Activated CD4-positive, alpha-beta T cell treated with anti-CD3 and anti-CD28 coated beads for 36 hours (primary cell): ENCODE measurements at regions not wholly inside any gene's neighbourhood (a gene's known extent, or its start where the extent isn't known, plus 50 kb on each side); places are given as distances from the start of the nearest gene placed in this dataset.

Experiments
- ATAC-seq: fragments of 200-7000 bp; cut with Tn5 transposase; one replicate; pipeline ENCODE4 v1.10.0; 2021; ENCODE audit warnings: mild to moderate bottlenecking, moderate library complexity
- CTCF ChIA-PET: fragments of 350-600 bp; sonication (Branson Sonifier 250); formaldehyde crosslinking; loops from one replicate; lab custom pipeline; 2021; ENCODE audit warnings: antibody characterized with exemption; lab: Charles Lee
- POLR2A ChIA-PET: fragments of 350-600 bp; sonication (Branson Sonifier 250); formaldehyde crosslinking; loops from one replicate; lab custom pipeline; 2021; ENCODE audit warnings: antibody characterized with exemption, inconsistent platforms; lab: Charles Lee
- DNase-seq: peaks from one replicate; pipeline ENCODE4 v3.0.0-alpha.2; 2020
- H3K27ac Mint-ChIP-seq: one replicate; pipeline ENCODE4 v1.8.0; 2021; ENCODE audit warnings: mixed read lengths
- H3K27me3 Mint-ChIP-seq: one replicate; pipeline ENCODE4 v1.8.0; 2021; ENCODE audit warnings: mixed read lengths
- H3K36me3 Mint-ChIP-seq: one replicate; pipeline ENCODE4 v1.8.0; 2021; ENCODE audit warnings: low read depth, mixed read lengths
- H3K4me1 Mint-ChIP-seq: one replicate; pipeline ENCODE4 v1.8.0; 2021; ENCODE audit warnings: mixed read lengths
- H3K4me3 Mint-ChIP-seq: one replicate; pipeline ENCODE4 v1.8.0; 2021; ENCODE audit warnings: mild to moderate bottlenecking, moderate library complexity, mixed read lengths
- H3K9me3 Mint-ChIP-seq: one replicate; pipeline ENCODE4 v1.8.0; 2021; ENCODE audit warnings: low read depth, mixed read lengths
- intact Hi-C, 2 experiments: fragments of 100-400 bp; cut with DNase I in 1 of 2; cut with micrococcal nuclease in 1 of 2; formaldehyde crosslinking; loops; one replicate each; pipeline versions ENCODE4 v1.14.2 to v1.15.1; 2022 to 2024; cut with DNase I, micrococcal nuclease

GRCh38 chr12:125280482-125281377 lies 215.5 kb downstream of the AACS start:
- ATAC-seq: no peak
- no peak overlapping the region for H3K4me3 Mint-ChIP-seq
- ChIA-PET POLR2A (no interaction called here), CTCF (no interaction called here)
- H3K27ac Mint-ChIP-seq: no peak overlapping the region
- H3K9me3 Mint-ChIP-seq: no peaks in the 10 kb centered on the region
- peaks cover 16% of the 10 kb centered on the region for H3K27me3 Mint-ChIP-seq
- no peaks in the 10 kb centered on the region for H3K36me3 Mint-ChIP-seq
- DNase-seq: no peak
- intact Hi-C loops: no loop called here
- no peaks in the 10 kb centered on the region for H3K4me1 Mint-ChIP-seq

- DNase-seq: no peak
- CTCF ChIA-PET: interaction anchor here (0.6 to 0.7 kb wide), 2 partner anchors 1051 to 1068 kb away, joined by 3 to 4 read pairs; no protein-coding TSS in a partner anchor
- Mint-ChIP-seq H3K9me3 (no peaks in the 10 kb centered on the region), H3K27me3 (peaks cover 22% of the 10 kb centered on the region), H3K27ac (no peak overlapping the region), H3K4me3 (no peak overlapping the region), H3K36me3 (no peaks in the 10 kb centered on the region), H3K4me1 (no peaks in the 10 kb centered on the region)
- POLR2A ChIA-PET: no interaction called here
- ATAC-seq: no peak
- intact Hi-C loops: no loop called here
Measured at GRCh38 chr12:125282921-125283320, 217.7 kb downstream of the AACS start.

GRCh38 chr12:125283521-125283920 lies 218.3 kb downstream of the AACS start:
- POLR2A ChIA-PET: no interaction called here
- no peak overlapping the region for H3K27ac Mint-ChIP-seq
- H3K9me3 Mint-ChIP-seq: no peaks in the 10 kb centered on the region
- ATAC-seq (no peak), DNase-seq (no peak)
- H3K4me1 Mint-ChIP-seq: no peaks in the 10 kb centered on the region
- CTCF ChIA-PET: no interaction called here
- H3K4me3 Mint-ChIP-seq: no peak overlapping the region
- intact Hi-C loops: no loop called here
- H3K27me3 Mint-ChIP-seq: peaks cover 22% of the 10 kb centered on the region
- H3K36me3 Mint-ChIP-seq: no peaks in the 10 kb centered on the region

GRCh38 chr12:125284087-125284486 lies 218.9 kb downstream of the AACS start:
- peaks cover 22% of the 10 kb centered on the region for H3K27me3 Mint-ChIP-seq
- intact Hi-C loops: no loop called here
- no peak overlapping the region for H3K4me3 Mint-ChIP-seq
- H3K4me1 Mint-ChIP-seq: no peaks in the 10 kb centered on the region
- no peak for DNase-seq
- ChIA-PET CTCF (no interaction called here), POLR2A (no interaction called here)
- ATAC-seq: no peak
- no peaks in the 10 kb centered on the region for H3K9me3 Mint-ChIP-seq
- H3K36me3 Mint-ChIP-seq: no peaks in the 10 kb centered on the region
- H3K27ac Mint-ChIP-seq: no peak overlapping the region

- Mint-ChIP-seq H3K27me3 (peaks cover 21% of the 10 kb centered on the region), H3K27ac (no peak overlapping the region)
Measured at GRCh38 chr12:125284945-125285685, 219.9 kb downstream of the AACS start.

GRCh38 chr12:125286005-125286727 lies 220.9 kb downstream of the AACS start:
- no peak for DNase-seq
- intact Hi-C loops: no loop called here
- CTCF ChIA-PET: no interaction called here

More at GRCh38 chr12:125284945-125285685, 219.9 kb downstream of the AACS start:
- H3K4me3 Mint-ChIP-seq: no peak overlapping the region
- no peaks in the 10 kb centered on the region for H3K9me3 Mint-ChIP-seq
- ChIA-PET CTCF (no interaction called here), POLR2A (interaction anchor here (0.5 kb wide), 1 partner anchor 110 kb away, joined by 12 read pairs; no protein-coding TSS in a partner anchor)
- H3K4me1 Mint-ChIP-seq: no peaks in the 10 kb centered on the region
- intact Hi-C loops: no loop called here
- ATAC-seq (no peak), DNase-seq (no peak)
- no peaks in the 10 kb centered on the region for H3K36me3 Mint-ChIP-seq

GRCh38 chr12:125287155-125287847 lies 222.1 kb downstream of the AACS start:
- ATAC-seq (no peak), DNase-seq (no peak)
- peaks cover 15% of the 10 kb centered on the region for H3K27me3 Mint-ChIP-seq
- POLR2A ChIA-PET: no interaction called here
- CTCF ChIA-PET: no interaction called here
- no peaks in the 10 kb centered on the region for H3K36me3 Mint-ChIP-seq
- H3K4me3 Mint-ChIP-seq: no peak overlapping the region
- H3K27ac Mint-ChIP-seq: no peak overlapping the region
- H3K4me1 Mint-ChIP-seq: no peaks in the 10 kb centered on the region
- no peaks in the 10 kb centered on the region for H3K9me3 Mint-ChIP-seq
- intact Hi-C loops: no loop called here

More at GRCh38 chr12:125286005-125286727, 220.9 kb downstream of the AACS start:
- no peak overlapping the region for H3K27ac Mint-ChIP-seq
- no peaks in the 10 kb centered on the region for H3K9me3 Mint-ChIP-seq
- POLR2A ChIA-PET: no interaction called here
- ATAC-seq: no peak
- no peaks in the 10 kb centered on the region for H3K4me1 Mint-ChIP-seq
- H3K27me3 Mint-ChIP-seq: peaks cover 18% of the 10 kb centered on the region
- no peak overlapping the region for H3K4me3 Mint-ChIP-seq
- H3K36me3 Mint-ChIP-seq: no peaks in the 10 kb centered on the region

- DNase-seq: no peak
Measured at GRCh38 chr12:125288931-125289928, 224.0 kb downstream of the AACS start.

GRCh38 chr12:125289970-125290369 lies 224.7 kb downstream of the AACS start:
- H3K36me3 Mint-ChIP-seq: no peaks in the 10 kb centered on the region
- no peak overlapping the region for H3K4me3 Mint-ChIP-seq
- POLR2A ChIA-PET: no interaction called here
- DNase-seq (no peak), ATAC-seq (no peak)
- H3K4me1 Mint-ChIP-seq: no peaks in the 10 kb centered on the region
- intact Hi-C loops: no loop called here
- CTCF ChIA-PET: no interaction called here
- H3K27me3 Mint-ChIP-seq: peaks cover 14% of the 10 kb centered on the region
- H3K9me3 Mint-ChIP-seq: peaks cover 3% of the 10 kb centered on the region
- no peak overlapping the region for H3K27ac Mint-ChIP-seq

More at GRCh38 chr12:125288931-125289928, 224.0 kb downstream of the AACS start:
- intact Hi-C loops: no loop called here
- Mint-ChIP-seq H3K9me3 (peaks cover 3% of the 10 kb centered on the region), H3K4me3 (no peak overlapping the region), H3K27ac (no peak overlapping the region), H3K4me1 (no peaks in the 10 kb centered on the region), H3K36me3 (no peaks in the 10 kb centered on the region), H3K27me3 (peaks cover 14% of the 10 kb centered on the region)
- ChIA-PET CTCF (no interaction called here), POLR2A (no interaction called here)
- no peak for ATAC-seq

- Mint-ChIP-seq H3K36me3 (no peaks in the 10 kb centered on the region), H3K27ac (no peak overlapping the region), H3K4me3 (no peak overlapping the region), H3K9me3 (peaks cover 3% of the 10 kb centered on the region), H3K4me1 (no peaks in the 10 kb centered on the region), H3K27me3 (peaks cover 21% of the 10 kb centered on the region)
- POLR2A ChIA-PET: no interaction called here
- DNase-seq: no peak
- intact Hi-C loops: no loop called here
- CTCF ChIA-PET: no interaction called here
- no peak for ATAC-seq
Measured at GRCh38 chr12:125292700-125293099, 227.5 kb downstream of the AACS start.
